ENCODE measurements at regions not wholly inside any gene's neighbourhood (a gene's known extent, or its start where the extent isn't known, plus 50 kb on each side); places are given as distances from the start of the nearest gene placed in this dataset.

- TF ChIP-seq FOXK2 (IDR thresholded peaks at IDR 0.05): no peak
- no peak for TF ChIP-seq MYB (IDR thresholded peaks at IDR 0.05; ENCODE audit: borderline replicate concordance, low read depth, low read length)
- TF ChIP-seq NR2F1 (conservative IDR thresholded peaks at IDR 0.05): no peak
- TF ChIP-seq ZNF687 (IDR thresholded peaks at IDR 0.05): no peak
- no peak for TF ChIP-seq BCL3 (IDR thresholded peaks at IDR 0.05; ENCODE audit: borderline replicate concordance, insufficient read depth, low read depth, low read length, poor library complexity, severe bottlenecking)
- no peak for TF ChIP-seq ZNF217 (IDR thresholded peaks at IDR 0.05)
- TF ChIP-seq CTCF (IDR thresholded peaks at IDR 0.05 in 2 of 3, conservative IDR thresholded peaks at IDR 0.05 in 1 of 3; ENCODE audit: control insufficient read depth in 2 of 3, extremely low read depth in 1 of 3, insufficient read depth in 1 of 3, low read depth in 3 of 3, low read length in 3 of 3): no peak
- no peak for TF ChIP-seq SREBF2 (IDR thresholded peaks at IDR 0.05; ENCODE audit: low read length)
- no peak for TF ChIP-seq MXI1 (IDR thresholded peaks at IDR 0.05; ENCODE audit: low read depth, low read length)
Measured at GRCh38 chr6:114439411-114439810, 96.6 kb upstream of the HS3ST5 start (continued).
